CD14-positive monocyte (primary cell): ENCODE measurements at regions not wholly inside any gene's neighbourhood (a gene's known extent, or its start where the extent isn't known, plus 50 kb on each side); places are given as distances from the start of the nearest gene placed in this dataset.

Experiments
- DNase-seq, 3 donors: peaks; one replicate each; pipeline ENCODE4 v3.0.0-alpha.2; 2011 to 2022
- H2AFZ ChIP-seq: 2 replicates; pipeline ENCODE4 v1.6.0; 2012; ENCODE audit warnings: mild to moderate bottlenecking, low read depth, low read length, inconsistent platforms; ENCODE audit not compliant: insufficient read depth, poor library complexity, severe bottlenecking
- H3K27ac ChIP-seq, 2 donors: 1 replicate in 1 of 2; 2 replicates in 1 of 2; pipeline ENCODE4 v1.5.1; 2012 to 2013; ENCODE audit warnings: low read length in 2 of 2, control low read depth in 1 of 2, inconsistent platforms in 1 of 2, low read depth in 1 of 2, mild to moderate bottlenecking in 1 of 2
- H3K27me3 ChIP-seq, 2 donors: one replicate each; pipeline versions ENCODE4 v1.6.0 to v1.6.1; 2011 to 2013; ENCODE audit warnings: low read length in 2 of 2; ENCODE audit not compliant: control insufficient read depth in 2 of 2, insufficient read depth in 2 of 2
- H3K36me3 ChIP-seq, 2 donors: replicated peaks in 1 of 2; 1 replicate in 1 of 2; 2 replicates in 1 of 2; pipeline versions ENCODE4 v1.5.1 to v1.6.1; 2012 to 2013; ENCODE audit warnings: low read length in 2 of 2, control low read depth in 1 of 2, inconsistent platforms in 1 of 2, mild to moderate bottlenecking in 1 of 2; ENCODE audit not compliant: insufficient read depth in 2 of 2, control insufficient read depth in 1 of 2
- H3K4me1 ChIP-seq, 2 donors: 1 replicate in 1 of 2; 2 replicates in 1 of 2; pipeline versions ENCODE4 v1.5.1 to v1.6.1; 2012 to 2013; ENCODE audit warnings: low read length in 2 of 2, control low read depth in 1 of 2, inconsistent platforms in 1 of 2, mild to moderate bottlenecking in 1 of 2, moderate library complexity in 1 of 2; ENCODE audit not compliant: insufficient read depth in 2 of 2, control insufficient read depth in 1 of 2
- H3K4me2 ChIP-seq: replicated peaks from 2 replicates; pipeline ENCODE3; 2012; ENCODE audit warnings: low read length, moderate library complexity, mild to moderate bottlenecking; ENCODE audit not compliant: poor library complexity, severe bottlenecking; ENCODE audit errors: extremely low read depth
- H3K4me3 ChIP-seq, 3 experiments: fragments of 200-600 bp in 1 of 3; sonication (generic) in 1 of 3; replicated peaks in 1 of 3; 1 replicate in 2 of 3; 2 replicates in 1 of 3; pipeline ENCODE4 v1.5.1; 2011 to 2013; ENCODE audit warnings: low read length in 3 of 3, mild to moderate bottlenecking in 3 of 3, control low read depth in 2 of 3, low read depth in 2 of 3, inconsistent platforms in 1 of 3, moderate library complexity in 1 of 3
- H3K79me2 ChIP-seq: 2 replicates; pipeline ENCODE4 v1.6.0; 2012; ENCODE audit warnings: mild to moderate bottlenecking, control low read depth, inconsistent platforms, low read length, moderate library complexity; ENCODE audit not compliant: insufficient read depth
- H3K9ac ChIP-seq: 2 replicates; pipeline ENCODE4 v1.6.0; 2017; ENCODE audit warnings: low read length, mild to moderate bottlenecking; ENCODE audit not compliant: insufficient read depth, poor library complexity, severe bottlenecking
- H3K9me3 ChIP-seq, 2 donors: replicated peaks in 1 of 2; 1 replicate in 1 of 2; 2 replicates in 1 of 2; pipeline versions ENCODE4 v1.5.1 to v1.6.1; 2012 to 2013; ENCODE audit warnings: low read length in 2 of 2, control low read depth in 1 of 2; ENCODE audit not compliant: control insufficient read depth in 1 of 2, insufficient read depth in 1 of 2
- H4K20me1 ChIP-seq: 2 replicates; pipeline ENCODE4 v1.6.0; 2012; ENCODE audit warnings: mild to moderate bottlenecking, low read length, control low read depth, moderate library complexity; ENCODE audit not compliant: insufficient read depth
- H3K27ac Mint-ChIP-seq, 7 donors: one replicate each; pipeline ENCODE4 v1.8.0; 2020; ENCODE audit warnings: mild to moderate bottlenecking in 7 of 7, mixed read lengths in 7 of 7, moderate library complexity in 6 of 7, inconsistent platforms in 2 of 7
- H3K27me3 Mint-ChIP-seq, 3 donors: one replicate each; pipeline ENCODE4 v1.8.0; 2021 to 2022; ENCODE audit warnings: low read depth in 3 of 3, mild to moderate bottlenecking in 3 of 3, mixed read lengths in 3 of 3, moderate library complexity in 3 of 3, inconsistent platforms in 1 of 3
- H3K36me3 Mint-ChIP-seq, 2 donors: one replicate each; pipeline ENCODE4 v1.8.0; 2020; ENCODE audit warnings: mixed read lengths in 2 of 2, inconsistent platforms in 1 of 2, mild to moderate bottlenecking in 1 of 2
- H3K4me1 Mint-ChIP-seq: one replicate; pipeline ENCODE4 v1.8.0; 2020; ENCODE audit warnings: mild to moderate bottlenecking, mixed read lengths
- H3K4me3 Mint-ChIP-seq, 2 donors: one replicate each; pipeline ENCODE4 v1.8.0; 2020; ENCODE audit warnings: mild to moderate bottlenecking in 2 of 2, mixed read lengths in 2 of 2, moderate library complexity in 1 of 2
- H3K9me3 Mint-ChIP-seq, 7 donors: one replicate each; pipeline ENCODE4 v1.8.0; 2020 to 2022; ENCODE audit warnings: mixed read lengths in 7 of 7, mild to moderate bottlenecking in 6 of 7, moderate library complexity in 6 of 7, inconsistent platforms in 2 of 7
- WGBS: methylation state at CpG from one replicate; pipeline ENCODE4 v1.1.5; 2013; ENCODE audit warnings: missing lambda C conversion rate; ENCODE audit not compliant: insufficient coverage; 5-methylcytosine and 5-hydroxymethylcytosine counted together
- intact Hi-C, 2 donors: fragments of 100-400 bp; cut with micrococcal nuclease; formaldehyde crosslinking; loops; one replicate each; pipeline versions ENCODE4 v1.15.0 to v1.15.1; 2023
- TF ChIP-seq, protein P1 (sequence below): fragments of 200-600 bp; IDR thresholded peaks from one replicate; pipeline ENCODE4 v1.8.0; 2022; ENCODE audit warnings: antibody characterized with exemption, mild to moderate bottlenecking

DNA sequence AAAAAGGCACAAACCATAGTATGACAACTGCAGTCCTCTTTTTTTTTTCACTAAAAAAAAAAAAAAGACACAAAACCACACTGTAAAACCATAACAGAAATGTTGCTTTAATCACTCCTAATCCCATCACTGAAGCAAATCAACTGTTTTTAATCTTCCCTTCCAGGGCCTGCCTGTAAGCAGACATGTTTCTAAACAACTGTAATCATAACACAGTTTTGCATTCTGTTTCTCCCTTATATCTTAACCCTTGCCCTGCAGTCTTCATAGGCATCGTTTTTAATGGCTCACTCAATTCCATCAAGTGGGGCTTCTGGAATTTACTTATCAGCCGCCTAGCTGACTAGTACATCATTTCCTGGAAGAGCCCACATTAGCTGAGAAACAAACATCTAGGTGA lies 111.0 kb upstream of the SLC25A48 start:
- no peaks in the 10 kb centered on the region for H3K9me3 Mint-ChIP-seq
- Histone ChIP-seq H3K27ac (no peak overlapping the region), H3K9ac (no peak overlapping the region), H3K27me3 (no peaks in the 10 kb centered on the region), H2AFZ (no peak overlapping the region), H3K9me3 (no peaks in the 10 kb centered on the region), H3K79me2 (no peaks in the 10 kb centered on the region), H3K4me2 (no peak overlapping the region), H3K4me1 (no peaks in the 10 kb centered on the region), H3K4me3 (no peak overlapping the region), H4K20me1 (no peaks in the 10 kb centered on the region), H3K36me3 (no peaks in the 10 kb centered on the region)
- no peak overlapping the region for H3K27ac Mint-ChIP-seq
- no peaks in the 10 kb centered on the region for H3K4me1 Mint-ChIP-seq
- H3K27me3 Mint-ChIP-seq = no peaks in the 10 kb centered on the region
- H3K36me3 Mint-ChIP-seq = no peaks in the 10 kb centered on the region
- intact Hi-C loops = no loop called here
- TF ChIP-seq, protein P1, sequence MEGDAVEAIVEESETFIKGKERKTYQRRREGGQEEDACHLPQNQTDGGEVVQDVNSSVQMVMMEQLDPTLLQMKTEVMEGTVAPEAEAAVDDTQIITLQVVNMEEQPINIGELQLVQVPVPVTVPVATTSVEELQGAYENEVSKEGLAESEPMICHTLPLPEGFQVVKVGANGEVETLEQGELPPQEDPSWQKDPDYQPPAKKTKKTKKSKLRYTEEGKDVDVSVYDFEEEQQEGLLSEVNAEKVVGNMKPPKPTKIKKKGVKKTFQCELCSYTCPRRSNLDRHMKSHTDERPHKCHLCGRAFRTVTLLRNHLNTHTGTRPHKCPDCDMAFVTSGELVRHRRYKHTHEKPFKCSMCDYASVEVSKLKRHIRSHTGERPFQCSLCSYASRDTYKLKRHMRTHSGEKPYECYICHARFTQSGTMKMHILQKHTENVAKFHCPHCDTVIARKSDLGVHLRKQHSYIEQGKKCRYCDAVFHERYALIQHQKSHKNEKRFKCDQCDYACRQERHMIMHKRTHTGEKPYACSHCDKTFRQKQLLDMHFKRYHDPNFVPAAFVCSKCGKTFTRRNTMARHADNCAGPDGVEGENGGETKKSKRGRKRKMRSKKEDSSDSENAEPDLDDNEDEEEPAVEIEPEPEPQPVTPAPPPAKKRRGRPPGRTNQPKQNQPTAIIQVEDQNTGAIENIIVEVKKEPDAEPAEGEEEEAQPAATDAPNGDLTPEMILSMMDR = no peak
- no peak for DNase-seq
- no peak overlapping the region for H3K4me3 Mint-ChIP-seq
- WGBS = 100% methylated on average over 1 of the region's 2 CpGs

DNA sequence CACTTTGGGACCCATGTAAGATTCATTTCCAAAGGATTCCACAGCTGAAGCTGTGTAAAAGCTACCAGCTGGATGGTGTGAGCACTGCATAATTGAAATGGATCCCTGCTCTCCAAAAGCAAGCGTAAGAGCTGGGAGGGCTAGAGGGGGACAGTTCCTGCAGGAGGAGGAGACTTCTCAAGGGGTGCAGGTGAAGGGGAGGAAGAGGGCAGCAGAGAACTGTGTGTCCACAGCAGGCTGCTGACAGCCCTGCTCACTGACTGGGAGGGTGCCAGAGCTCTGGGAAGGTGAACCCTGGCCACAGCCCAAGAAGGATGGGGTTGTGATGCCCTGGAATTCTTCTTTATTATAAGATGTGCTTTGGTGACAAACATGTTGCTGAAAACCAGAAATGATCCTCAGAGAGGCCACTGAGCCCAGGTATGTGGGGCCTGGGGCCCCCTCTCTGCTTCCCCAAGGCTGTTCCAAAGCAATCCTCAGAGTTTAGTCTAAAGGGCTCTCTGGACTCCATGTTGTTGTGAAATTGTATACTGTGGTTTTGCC lies 112.8 kb upstream of the SLC25A48 start:
- Histone ChIP-seq H4K20me1 (no peaks in the 10 kb centered on the region), H3K27me3 (no peaks in the 10 kb centered on the region), H3K4me3 (no peak overlapping the region), H3K9ac (no peak overlapping the region), H3K27ac (no peak overlapping the region), H3K36me3 (no peaks in the 10 kb centered on the region), H3K4me2 (no peak overlapping the region), H3K4me1 (no peaks in the 10 kb centered on the region), H2AFZ (no peak overlapping the region), H3K79me2 (no peaks in the 10 kb centered on the region), H3K9me3 (no peaks in the 10 kb centered on the region)
- DNase-seq = no peak
- Mint-ChIP-seq H3K27ac (no peak overlapping the region), H3K36me3 (no peaks in the 10 kb centered on the region), H3K9me3 (no peaks in the 10 kb centered on the region), H3K27me3 (peaks cover 0 to 1% (median 0%) of the 10 kb centered on the region in 3 donors), H3K4me3 (no peak overlapping the region), H3K4me1 (no peaks in the 10 kb centered on the region)
- 100% methylated on average over 1 of the region's 1 CpG for whole genome bisulfite sequencing
- intact Hi-C loops = no loop called here
- TF ChIP-seq, protein P1 = no peak
